HG02678 (cell line): ENCODE measurements at regions not wholly inside any gene's neighbourhood (a gene's known extent, or its start where the extent isn't known, plus 50 kb on each side); places are given as distances from the start of the nearest gene placed in this dataset.
"Not testable (repeated sequence)": the region's sequence is repeated elsewhere in the genome, so short reads cannot be mapped to it uniquely, and the experiment has no call there.

Source experiments
- ATAC-seq: cut with Tn5 transposase; IDR thresholded peaks from one replicate; pipeline ENCODE4 v1.9.1; 2021; ENCODE audit warnings: mild to moderate bottlenecking, moderate library complexity; ENCODE audit not compliant: unreplicated experiment

DNA sequence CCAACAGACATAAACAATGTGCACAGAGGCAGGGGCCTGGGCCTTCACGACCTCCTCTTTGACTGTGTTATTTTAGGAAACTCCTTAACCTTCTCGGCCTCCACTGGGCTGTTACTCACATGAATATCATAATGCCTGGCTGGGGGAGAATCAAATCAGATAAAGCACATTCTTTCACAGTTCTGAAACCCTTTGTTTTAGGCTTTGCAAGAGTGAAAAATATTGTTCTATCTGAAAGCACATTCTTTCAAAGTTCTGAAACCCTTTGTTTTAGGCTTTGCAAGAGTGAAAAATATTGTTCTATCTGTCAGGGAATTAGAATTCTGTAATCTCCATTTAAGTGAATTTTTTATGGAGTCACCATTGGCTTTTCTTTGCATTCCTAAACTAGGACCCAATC lies 50.7 kb upstream of the SYNDIG1 start:
- ATAC-seq = no peak

- no peak for ATAC-seq
Measured at GRCh38 chr20:24417485-24417884, 51.9 kb upstream of the SYNDIG1 start.

GRCh38 chr20:24415444-24415843 lies 54.0 kb upstream of the SYNDIG1 start:
- not testable (repeated sequence) for ATAC-seq

GRCh38 chr20:24411834-24412216 lies 57.6 kb upstream of the SYNDIG1 start:
- no peak for ATAC-seq

DNA sequence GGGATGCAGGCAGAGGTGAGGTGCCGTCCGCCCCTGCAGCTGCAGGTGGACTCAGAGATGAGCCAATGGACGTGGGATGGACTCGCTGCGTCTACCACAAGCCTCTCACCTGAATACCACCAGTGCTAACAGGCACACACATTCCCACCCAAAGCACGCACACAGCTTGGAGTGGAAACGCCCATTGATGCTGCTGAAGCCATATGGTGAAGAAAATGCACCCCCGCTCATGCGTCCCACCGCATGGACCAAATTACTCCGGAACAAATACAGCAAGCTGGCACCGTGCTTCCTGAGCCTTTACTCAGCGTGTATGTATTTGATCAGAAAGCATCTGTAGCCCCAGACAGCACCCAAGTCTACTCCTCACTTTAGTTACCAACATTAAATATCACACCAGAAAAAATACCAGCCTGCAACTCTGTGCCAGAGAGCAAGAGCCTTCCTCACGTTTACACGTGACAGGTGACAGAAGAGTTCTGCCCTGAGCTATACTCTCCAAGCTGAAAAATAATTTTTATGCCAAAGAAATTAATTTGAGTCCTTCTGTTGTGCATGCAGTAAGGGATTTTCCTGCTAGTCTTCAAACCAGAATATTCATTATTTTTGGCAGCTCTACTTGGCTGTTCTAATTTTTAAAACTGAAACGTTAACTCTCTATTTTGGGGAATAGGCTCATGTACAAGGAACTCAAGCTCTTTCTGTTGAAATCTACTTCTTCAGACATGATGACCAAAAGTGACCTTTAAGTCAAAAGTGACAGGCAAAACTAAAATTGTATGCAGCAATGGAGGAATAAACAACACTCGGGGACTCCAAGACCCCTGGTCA lies 58.2 kb upstream of the SYNDIG1 start:
- ATAC-seq = no peak

DNA sequence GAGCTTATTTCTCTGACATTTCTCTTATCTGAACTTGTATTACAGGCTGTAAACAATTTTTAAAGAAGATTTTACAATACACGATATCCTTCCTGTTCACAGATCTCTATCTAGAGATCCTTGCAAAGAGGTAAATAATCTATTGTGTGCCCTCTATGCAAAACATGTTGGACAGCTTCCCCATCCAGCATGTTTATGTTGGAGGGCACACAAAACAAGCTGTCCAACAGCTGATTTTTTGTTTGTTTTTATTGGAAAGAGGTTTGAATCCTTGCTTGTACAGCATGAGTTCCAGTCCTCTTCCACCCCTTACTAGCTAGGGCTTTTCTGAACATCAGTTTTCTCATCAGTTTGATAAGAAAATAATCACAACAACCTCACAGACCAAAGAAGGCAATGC lies 62.3 kb upstream of the SYNDIG1 start:
- ATAC-seq = no peak

GRCh38 chr20:24406750-24407149 lies 62.7 kb upstream of the SYNDIG1 start:
- no peak for ATAC-seq

GRCh38 chr20:24406251-24406650 lies 63.2 kb upstream of the SYNDIG1 start:
- ATAC-seq = no peak

- no peak for ATAC-seq
Measured at GRCh38 chr20:24405810-24406209, 63.6 kb upstream of the SYNDIG1 start.

GRCh38 chr20:24403406-24403805 lies 66.0 kb upstream of the SYNDIG1 start:
- no peak for ATAC-seq

- no peak for ATAC-seq
Measured at GRCh38 chr20:24402188-24402587, 67.2 kb upstream of the SYNDIG1 start.

GRCh38 chr20:24395151-24395550 lies 74.3 kb upstream of the SYNDIG1 start:
- no peak for ATAC-seq

DNA sequence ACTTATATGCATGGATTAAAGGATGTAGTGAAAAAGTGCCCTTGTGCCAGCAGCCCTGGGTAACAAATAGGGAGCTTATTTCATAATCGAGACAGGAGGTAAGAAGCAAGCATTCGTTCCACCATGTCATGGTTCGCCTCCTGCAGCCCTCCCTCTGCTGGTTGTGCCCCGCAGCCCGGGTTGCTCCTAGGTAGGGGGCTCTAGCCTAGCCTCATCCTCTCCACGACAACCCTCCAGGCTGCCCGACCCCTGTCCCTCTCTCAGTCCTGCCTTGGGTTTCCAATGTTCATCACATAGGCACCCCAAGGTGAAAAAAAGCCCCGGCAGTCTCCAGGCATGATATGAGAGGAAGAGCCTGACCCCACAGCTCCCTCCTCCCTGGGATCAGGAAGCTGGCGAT lies 75.5 kb upstream of the SYNDIG1 start:
- no peak for ATAC-seq

GRCh38 chr20:24392612-24393011 lies 76.8 kb upstream of the SYNDIG1 start:
- ATAC-seq = no peak

DNA sequence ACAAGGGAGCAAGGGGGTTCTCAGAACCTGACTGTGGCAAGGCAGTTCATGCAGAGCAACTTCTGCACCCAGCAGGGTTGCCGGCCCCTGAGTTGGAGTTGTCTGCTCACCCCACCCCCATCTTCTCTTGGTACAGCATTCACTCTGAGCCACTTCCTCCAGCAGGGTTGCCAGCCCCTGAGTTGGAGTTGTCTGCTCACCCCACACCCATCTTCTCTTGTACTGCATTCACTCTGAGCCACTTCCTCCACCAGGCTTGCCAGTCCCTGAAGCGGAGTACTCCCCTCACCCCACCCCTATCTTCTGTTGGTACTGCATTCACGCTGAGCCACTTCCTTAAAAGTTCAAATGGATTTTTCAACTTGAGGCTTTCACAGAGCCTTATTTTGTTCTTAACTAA lies 79.7 kb upstream of the SYNDIG1 start:
- ATAC-seq = no peak

DNA sequence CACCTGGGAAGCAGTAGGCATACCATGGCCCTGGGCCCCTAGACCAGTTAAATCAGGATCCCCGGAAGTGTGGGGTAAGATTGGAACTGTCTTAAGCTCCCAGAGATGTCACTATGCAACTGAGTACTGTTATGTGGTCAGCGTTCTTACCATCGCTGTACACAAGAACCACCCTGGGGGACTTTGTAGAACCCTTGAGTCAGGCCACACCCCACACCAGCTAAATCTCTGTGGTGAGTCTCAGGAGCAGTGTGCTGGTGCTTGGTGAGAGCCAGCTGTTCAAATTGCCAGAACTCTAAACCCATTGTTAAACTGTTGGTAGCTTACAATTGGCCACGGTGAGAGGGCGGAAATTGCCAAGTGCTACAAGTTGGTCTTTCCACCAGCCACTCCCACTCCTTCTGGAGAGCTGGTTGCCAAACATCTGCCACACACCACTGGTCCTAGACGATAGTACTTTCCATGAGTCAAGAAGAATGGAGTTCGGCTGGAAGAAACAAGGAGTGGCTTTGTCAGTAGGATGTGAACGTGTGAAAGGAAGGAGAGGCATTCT lies 80.5 kb upstream of the SYNDIG1 start:
- no peak for ATAC-seq

GRCh38 chr20:24385547-24385946 lies 83.9 kb upstream of the SYNDIG1 start:
- no peak for ATAC-seq

DNA sequence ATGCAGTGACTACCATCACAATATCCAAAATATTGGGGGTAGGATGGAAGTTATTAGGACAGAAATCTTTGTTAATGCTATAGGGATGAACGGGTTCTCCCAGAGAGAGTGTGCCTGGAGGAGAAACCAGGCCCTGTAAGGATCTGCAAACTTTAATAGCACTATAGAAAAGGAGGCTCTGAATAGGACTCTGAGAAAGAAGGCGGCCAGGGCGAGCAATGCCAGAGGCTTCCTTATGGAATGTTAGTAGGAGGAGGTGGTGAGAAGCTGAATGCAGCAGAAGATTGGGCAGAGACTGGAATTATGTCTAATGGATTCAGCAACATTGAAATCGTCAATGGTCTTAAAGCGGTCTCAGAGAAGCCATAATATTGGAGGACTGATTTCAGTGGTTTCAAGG lies 84.6 kb upstream of the SYNDIG1 start:
- no peak for ATAC-seq

DNA sequence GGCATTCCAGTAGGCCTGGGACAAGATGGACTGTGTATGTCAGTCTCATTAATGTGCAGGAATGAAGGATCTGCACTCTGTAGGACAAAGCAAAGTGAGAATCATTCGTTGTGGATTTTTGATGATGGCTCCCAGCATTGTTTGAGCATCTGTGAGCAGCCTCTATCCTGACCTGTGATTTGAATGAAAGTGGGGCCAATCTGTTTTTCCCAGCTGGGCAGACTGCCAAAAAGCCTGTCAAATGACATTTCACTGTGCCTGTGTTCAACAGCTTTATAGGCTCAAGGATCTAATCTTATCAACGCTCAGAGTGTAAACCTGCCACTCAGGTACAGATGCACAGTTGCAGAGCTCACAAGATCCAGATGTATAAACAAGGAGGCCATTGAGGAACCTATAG lies 86.7 kb upstream of the SYNDIG1 start:
- no peak for ATAC-seq

DNA sequence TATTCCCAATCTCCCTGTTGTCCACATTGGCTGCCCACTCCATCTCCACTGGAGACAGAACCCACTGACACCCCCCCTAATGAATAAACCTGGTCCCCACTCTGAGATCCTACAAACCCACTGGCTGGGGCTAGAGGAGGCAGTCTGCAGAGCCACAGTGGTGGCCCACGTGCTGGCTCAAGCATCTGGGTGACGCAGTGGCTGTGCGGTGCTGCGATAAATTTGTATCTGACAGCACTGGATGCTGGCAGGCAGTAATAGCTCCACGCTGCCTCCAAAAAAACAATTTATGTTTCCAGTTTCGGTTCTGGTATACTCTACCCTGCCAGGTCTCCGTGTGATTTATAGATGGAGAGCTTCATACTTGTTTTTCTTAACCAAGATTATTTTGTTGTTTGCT lies 87.1 kb upstream of the SYNDIG1 start:
- no peak for ATAC-seq

DNA sequence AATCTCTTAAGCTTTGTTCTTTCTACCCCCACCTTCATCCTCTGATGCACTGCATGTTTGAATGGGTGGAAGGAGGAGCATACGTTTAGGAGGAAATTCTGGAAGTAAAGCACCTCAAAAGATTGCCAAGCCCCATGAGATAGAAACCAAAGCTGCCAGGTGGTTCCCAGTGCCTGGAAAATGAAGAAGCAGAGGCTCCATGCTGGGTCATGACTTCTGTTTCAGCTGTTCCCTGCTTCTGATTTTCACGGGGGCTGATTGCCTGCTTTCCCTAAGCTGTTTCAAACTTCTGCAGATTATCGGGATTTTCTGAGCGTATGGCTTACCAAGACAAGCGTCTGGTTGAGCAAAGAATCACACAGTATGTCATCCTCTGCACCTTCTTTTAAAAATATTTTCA lies 87.5 kb upstream of the SYNDIG1 start:
- no peak for ATAC-seq

DNA sequence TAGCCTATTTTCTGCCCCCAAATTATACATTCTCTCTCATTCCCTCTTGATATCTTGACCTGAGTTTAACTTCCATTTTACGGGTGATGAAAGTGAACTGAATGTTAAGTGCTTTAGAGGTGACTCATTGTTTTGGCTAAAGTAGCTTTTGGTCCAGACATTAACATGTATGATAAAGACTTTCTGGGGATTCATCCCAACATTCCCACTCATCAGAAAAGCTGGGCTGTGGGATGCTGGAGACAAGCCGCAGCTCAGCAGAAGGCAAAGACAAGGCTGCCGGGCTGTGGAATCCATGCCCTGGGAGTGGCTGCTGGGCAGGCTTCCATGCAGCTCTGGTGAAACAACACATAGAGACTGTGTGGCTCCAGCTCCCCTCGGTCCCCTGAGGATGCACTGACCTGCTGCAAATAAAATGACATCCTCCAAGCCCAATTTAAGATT lies 89.9 kb upstream of the SYNDIG1 start:
- ATAC-seq = no peak
